ENCODE measurements at regions not wholly inside any gene's neighbourhood (a gene's known extent, or its start where the extent isn't known, plus 50 kb on each side); places are given as distances from the start of the nearest gene placed in this dataset.

- Histone ChIP-seq H3K4me3 (ENCODE audit: insufficient read depth, low read depth, low read length) (no peak overlapping the region), H3K9ac (ENCODE audit: low read depth, low read length) (no peak overlapping the region), H4K8ac (ENCODE audit: low read depth in 2 of 2, low read length in 2 of 2) (no peak overlapping the region), H3K36me3 (ENCODE audit: control insufficient read depth, insufficient read depth, low read length) (no peaks in the 10 kb centered on the region), H3K27ac (ENCODE audit: insufficient read depth, low read length) (no peak overlapping the region), H3K23ac (ENCODE audit: low read depth, low read length) (no peak overlapping the region), H3K4me1 (ENCODE audit: control insufficient read depth, insufficient read depth, low read length) (no peaks in the 10 kb centered on the region), H3K27me3 (ENCODE audit: control insufficient read depth, insufficient read depth, low read length) (no peaks in the 10 kb centered on the region), H3K56ac (ENCODE audit: extremely low read depth, insufficient read depth, low read length) (no peak overlapping the region), H4K91ac (ENCODE audit: insufficient read depth, low read depth, low read length) (no peak overlapping the region), H2AK9ac (replicated peaks; ENCODE audit: low read depth, low read length, poor library complexity) (no peak overlapping the region), H2BK120ac (ENCODE audit: low read depth, low read length) (no peak overlapping the region), H2AFZ (replicated peaks; ENCODE audit: low read length, poor library complexity) (peak overlapping the region; percentile 73), H2BK20ac (ENCODE audit: low read depth, low read length) (no peak overlapping the region), H3K9me3 (ENCODE audit: control insufficient read depth, insufficient read depth, low read length) (peaks cover 10% of the 10 kb centered on the region), H4K20me1 (ENCODE audit: insufficient read depth, low read length) (no peaks in the 10 kb centered on the region), H2BK5ac (ENCODE audit: low read depth, low read length, poor library complexity, severe bottlenecking) (no peak overlapping the region), H3K9me1 (ENCODE audit: insufficient read depth, low read length) (no peaks in the 10 kb centered on the region; the same call in 1 of the 2 replicates), H4K5ac (ENCODE audit: low read depth, low read length) (no peak overlapping the region), H3K4me2 (ENCODE audit: low read depth, low read length) (no peak overlapping the region), H3K18ac (ENCODE audit: low read depth, low read length) (no peak overlapping the region), H3K79me1 (ENCODE audit: low read depth in 1 of 2, low read length in 2 of 2) (no peaks in the 10 kb centered on the region), H2AK5ac (ENCODE audit: low read depth, low read length) (no peak overlapping the region), H3K4ac (ENCODE audit: low read depth, low read length) (no peak overlapping the region), H2BK15ac (ENCODE audit: low read depth, low read length) (no peak overlapping the region), H3K14ac (replicated peaks; ENCODE audit: low read depth, low read length) (no peak overlapping the region)
- TF ChIP-seq RFX5 (IDR thresholded peaks at IDR 0.05; ENCODE audit: low read depth, low read length), result no peak
- no peak for TF ChIP-seq CEBPB (IDR thresholded peaks at IDR 0.05; ENCODE audit: low read depth, low read length)
- no peak for TF ChIP-seq BHLHE40 (IDR thresholded peaks at IDR 0.05; ENCODE audit: low read depth, low read length)
- 88% methylated on average over 11 of the region's 26 CpGs; no CpG with 5 or more reads in 1 of the 2 experiments for WGBS, 2 experiments (ENCODE audit: extremely low coverage in 2 of 2, insufficient read length in 1 of 2)
- intact Hi-C loops (cut with micrococcal nuclease), result no loop called here
- ChIA-PET CTCF (no interaction called here), POLR2A (ENCODE audit: unreplicated experiment) (no interaction called here)
- no peak for ATAC-seq (ENCODE audit: low read depth)
- dilution Hi-C loops (cut with HindIII; ENCODE audit: low sequenced_read_pairs, unreplicated experiment), result no loop called here
- in situ Hi-C loops (cut with MboI; ENCODE audit: low sequenced_read_pairs), result no loop called here
- no TSS peak for BruUV-seq (replicated peaks)
- no peak for DNase-seq
Observed at GRCh38 chr1:214753236-214753852, 150.3 kb downstream of the CENPF start.

Measured in IMR-90 (cell line).